GM19468 (cell line): ENCODE measurements at regions not wholly inside any gene's neighbourhood (a gene's known extent, or its start where the extent isn't known, plus 50 kb on each side); places are given as distances from the start of the nearest gene placed in this dataset.
"Not testable (repeated sequence)": the region's sequence is repeated elsewhere in the genome, so short reads cannot be mapped to it uniquely, and the experiment has no call there.

ENCODE experiments used
- ATAC-seq: cut with Tn5 transposase; IDR thresholded peaks from one replicate; pipeline ENCODE4 v1.9.1; 2021; ENCODE audit warnings: mild to moderate bottlenecking, moderate library complexity, moderate number of reproducible peaks; ENCODE audit not compliant: unreplicated experiment; ENCODE audit errors: extremely low read depth

DNA sequence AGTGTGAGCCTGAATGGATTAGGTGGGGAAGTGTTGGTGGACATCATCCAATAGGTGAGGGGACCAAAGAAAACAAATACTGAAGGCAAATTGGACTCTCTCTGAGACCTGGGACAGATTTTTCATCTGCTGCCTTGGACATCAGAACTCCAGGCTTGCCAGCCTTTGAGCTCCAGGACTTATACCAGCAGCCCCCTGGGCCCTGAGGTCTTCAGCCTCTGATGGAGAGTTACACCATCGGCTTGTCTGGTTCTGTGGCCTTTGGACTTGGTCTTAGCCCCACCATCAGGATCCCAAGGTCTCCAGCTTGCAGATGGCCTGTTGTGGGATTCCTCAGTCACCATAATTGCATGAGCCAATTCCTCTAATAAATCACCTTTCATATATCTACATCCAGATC lies 80.8 kb upstream of the SLC8A3 start:
- no peak for ATAC-seq

DNA sequence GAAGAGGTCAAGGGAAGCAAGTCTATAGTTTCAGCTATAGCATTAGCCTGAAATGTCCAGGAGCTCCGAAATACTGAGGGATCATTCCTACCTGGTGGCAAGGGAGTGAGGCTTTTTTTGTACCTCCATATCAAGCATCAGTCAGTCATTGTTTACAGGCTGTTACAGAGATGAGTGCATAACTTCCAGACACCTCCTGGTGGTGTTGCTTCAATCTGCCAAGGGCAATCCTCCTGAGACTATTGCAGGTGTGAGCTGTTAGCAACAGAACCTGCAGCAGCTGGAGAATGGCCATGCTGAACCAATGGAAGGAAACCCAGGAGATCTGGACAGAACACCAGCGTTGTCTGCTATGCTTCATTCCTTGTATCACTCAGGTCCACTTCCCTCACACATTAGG lies 80.0 kb upstream of the SLC8A3 start:
- no peak for ATAC-seq

DNA sequence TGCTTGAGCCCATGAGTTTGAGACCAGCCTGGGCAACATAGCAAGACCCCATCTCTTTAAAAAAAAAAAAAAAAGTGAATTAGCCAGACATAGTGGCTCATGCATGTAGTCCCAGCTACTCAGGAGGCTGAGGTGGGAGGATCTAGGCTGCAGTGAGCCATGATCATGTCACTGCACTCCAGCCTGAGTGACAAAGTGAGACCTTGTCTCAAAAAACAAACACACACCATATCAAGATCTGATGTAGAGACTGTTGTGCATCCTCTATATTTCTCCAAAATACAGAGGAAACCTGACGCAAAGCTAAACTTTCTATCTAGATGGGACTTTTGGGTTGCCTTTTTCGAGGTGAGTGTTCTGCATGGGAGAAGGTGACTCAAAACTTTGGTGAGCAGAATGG lies 77.4 kb upstream of the SLC8A3 start:
- ATAC-seq, result no peak

DNA sequence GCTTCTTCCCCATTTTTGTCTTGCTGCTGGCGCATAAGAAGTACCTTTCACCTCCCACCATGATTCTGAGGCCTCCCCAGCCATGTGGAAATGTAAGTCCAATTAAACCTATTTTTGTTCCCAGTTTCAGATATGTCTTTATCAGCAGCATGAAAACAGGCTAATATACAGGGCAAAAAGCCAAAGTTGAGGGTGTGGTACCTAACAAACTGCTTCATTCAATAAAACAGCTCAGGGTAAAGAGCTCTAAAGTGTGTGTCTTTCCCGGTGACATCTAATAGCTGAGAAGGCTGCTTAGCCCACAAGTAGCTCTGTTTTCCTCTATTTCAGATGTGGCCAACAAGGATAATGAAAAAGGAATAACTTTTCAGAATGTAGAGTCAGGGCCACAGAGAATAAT lies 76.7 kb upstream of the SLC8A3 start:
- no peak for ATAC-seq

DNA sequence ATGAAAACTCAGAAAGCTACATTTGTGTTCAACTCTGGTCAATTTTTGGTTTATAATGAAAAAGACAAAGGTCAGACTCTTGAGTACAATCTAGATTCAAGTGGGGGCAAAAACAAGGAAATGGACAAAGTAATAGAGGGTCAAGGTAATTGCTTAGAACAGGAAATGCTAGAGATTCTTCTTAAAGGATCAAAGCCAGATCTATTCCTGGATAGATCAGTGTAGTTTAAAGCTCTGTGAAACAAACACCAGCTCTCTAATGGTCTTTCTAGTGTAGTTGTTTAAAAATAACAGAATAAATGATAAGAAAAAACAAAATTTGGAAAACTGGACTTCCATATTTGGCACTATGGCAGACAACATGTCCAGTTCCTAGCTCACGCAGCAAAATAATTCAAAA lies 70.7 kb upstream of the SLC8A3 start:
- ATAC-seq, result no peak

DNA sequence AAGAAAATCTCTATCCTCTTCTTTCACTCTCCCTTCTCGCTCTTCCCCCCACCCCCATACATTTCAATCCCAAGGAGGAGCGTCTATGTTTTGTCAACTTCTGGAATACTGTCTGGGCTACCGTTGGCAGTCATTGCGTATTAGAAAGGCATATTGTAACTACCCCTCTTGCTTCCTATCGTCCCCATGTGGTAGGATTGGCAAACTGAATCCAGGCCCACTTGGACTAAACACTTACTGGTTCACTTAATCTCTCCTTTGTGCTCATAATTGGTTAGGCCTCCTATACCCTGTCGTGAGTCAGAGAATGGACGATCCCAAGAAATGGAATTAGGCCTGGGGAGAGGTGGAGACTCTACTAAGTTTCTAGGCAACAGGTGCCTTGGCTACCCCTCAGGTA lies 68.8 kb upstream of the SLC8A3 start:
- ATAC-seq, result no peak

DNA sequence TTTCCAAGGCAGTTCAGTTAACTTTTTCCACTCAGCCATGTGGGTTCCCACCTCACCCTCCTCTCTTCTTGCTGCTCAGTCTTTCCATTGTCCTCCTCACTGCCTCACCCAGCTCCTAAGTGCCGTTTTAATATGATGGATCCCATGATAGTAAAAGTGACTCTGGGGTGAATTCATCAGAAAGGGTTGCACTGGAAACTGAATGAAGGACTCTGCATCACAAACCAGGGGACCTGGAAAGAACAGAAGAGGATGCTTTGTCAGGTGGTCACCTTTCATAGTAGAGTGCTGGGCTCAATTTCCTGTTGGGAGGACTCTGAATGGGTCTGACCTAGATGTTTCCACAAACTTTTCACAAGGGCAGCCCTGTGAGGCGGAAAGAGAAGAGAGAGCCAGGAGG lies 67.8 kb upstream of the SLC8A3 start:
- ATAC-seq, result no peak

DNA sequence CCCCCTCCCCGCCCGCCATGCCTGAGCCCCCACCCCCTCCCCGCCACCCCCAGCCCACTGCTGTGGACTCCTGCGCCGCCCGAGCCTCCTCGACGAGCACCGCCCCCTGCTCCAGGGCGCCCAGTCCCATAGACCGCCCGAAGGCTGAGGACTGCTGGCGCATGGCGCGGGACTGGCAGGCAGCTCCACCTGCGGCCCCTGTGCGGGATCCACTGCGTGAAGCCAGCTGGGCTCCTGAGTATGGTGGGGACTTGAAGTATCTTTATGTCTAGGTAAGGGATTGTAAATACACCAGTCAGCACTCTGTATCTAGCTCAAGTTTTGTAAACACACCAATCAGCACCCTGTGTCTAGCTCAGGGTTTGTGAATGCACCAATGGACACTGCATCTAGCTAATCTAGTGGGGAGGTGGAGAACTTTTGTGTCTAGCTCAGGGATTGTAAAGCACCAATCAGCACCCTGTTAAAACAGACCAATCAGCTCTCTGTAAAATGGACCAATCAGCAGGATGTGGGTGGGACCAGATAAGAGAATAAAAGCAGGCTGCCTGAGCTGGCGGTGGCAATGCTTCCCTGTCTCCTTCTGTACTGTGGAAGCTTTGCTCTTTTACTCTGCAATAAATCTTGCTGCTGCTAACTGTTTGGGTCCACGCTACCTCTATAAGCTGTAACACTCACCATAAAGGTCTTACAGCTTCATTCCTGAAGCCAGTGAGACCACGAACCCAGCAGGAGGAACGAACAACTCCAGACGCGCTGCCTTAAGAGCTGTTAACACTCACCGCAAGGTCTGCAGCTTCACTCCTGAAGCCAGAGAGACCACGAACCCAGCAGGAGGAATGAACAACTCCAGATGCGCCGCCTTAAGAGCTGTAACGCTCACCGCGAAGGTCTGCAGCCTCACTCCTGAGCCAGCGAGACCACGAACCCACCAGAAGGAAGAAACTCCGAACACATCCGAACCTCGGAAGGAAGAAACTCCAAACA lies 66.6 kb upstream of the SLC8A3 start:
- not testable (repeated sequence) for ATAC-seq

DNA sequence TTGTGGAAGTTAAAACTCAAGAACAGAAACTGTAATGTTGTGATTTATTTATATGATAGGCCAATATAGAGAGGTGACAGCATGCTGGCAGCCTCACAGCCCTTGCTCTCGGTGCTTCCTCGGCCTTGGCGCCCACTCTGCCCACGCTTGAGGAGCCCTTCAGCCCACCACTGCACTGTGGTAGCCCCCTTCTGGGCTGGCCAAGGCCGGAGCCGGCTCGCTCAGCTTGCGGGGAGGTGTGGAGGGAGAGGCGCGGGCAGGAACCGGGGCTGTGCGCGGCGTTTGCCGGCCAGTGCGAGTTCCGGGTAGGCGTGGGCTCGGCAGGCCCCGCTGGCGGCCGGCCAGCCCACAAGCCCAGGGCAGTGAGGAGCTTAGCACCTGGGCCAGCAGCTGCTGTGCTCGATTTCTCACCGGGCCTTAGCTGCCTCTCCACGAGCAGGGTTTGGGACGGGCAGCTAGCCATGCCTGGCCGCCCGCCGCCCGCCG lies 65.8 kb upstream of the SLC8A3 start:
- ATAC-seq, result peak; percentile 40

DNA sequence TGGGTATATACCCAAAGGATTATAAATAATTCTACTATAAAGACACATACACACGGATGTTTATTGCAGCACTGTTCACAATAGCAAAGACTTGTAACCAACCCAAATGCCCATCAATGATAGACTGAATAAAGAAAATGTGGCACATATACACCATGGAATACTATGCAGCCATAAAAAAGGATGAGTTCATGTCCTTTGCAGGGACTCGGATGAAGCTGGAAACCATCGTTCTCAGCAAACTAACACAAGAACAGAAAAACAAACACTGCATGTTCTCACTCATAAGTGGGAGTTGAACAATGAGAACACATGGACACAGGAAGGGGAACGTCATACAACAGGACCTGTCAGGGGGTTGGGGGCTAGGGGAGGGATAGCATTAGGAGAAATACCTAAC lies 64.8 kb upstream of the SLC8A3 start:
- ATAC-seq, result not testable (repeated sequence)

DNA sequence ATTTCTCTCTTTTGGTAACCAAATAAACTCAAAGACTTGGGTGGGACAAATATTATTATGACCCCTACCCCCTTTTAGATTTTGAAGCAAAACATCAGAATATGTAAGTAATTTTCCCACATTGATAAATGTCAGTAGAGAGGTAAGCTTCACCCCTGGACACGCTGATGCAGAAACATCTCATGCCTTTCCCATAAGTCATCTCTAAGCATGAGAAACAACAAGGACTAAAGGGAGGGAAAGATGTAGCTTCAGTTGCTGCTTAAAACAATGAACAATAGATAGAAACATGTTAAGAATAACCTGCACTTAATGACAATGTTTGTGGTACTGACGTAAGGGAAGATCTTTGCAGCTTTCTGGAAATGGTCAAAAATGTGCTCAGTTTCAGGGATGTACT lies 56.3 kb upstream of the SLC8A3 start:
- ATAC-seq, result no peak

DNA sequence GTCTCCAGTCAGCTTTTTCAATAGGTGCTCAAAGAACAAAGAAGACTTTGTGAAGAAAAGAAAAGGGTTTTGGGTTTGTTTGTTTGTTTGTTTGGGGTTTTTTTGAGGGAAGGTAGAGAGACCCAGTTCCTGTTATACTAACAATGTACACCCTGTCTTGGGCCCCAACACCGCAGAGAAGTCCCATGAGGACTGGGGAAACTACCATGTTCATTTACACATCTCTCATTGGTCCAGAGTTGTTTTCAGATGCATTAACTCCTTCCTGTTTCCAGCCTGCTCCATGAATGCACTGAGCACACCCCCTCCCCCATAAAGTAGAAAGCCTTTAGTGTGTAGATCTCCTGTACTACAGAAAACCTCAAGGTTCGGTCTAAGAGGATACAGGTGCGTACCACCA lies 51.1 kb upstream of the SLC8A3 start:
- no peak for ATAC-seq

DNA sequence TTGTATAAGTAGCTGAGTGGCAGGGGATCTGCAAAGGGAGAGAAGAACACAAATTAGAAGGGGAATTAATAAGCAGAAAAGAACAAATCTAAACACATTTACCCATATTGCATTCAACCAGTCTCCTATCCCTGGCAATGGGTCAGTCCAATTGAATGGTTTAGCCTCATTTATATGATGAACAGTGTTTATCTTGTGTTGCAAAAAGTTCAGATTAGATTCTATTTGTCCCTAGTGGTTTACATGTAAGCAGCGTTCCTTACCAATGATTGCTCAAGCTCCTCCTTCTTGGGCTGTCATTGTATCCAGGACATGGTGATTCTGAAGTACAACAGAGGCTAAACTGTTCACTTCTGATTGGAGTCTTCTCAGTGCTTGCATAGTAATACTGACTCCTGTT lies 49.9 kb upstream of the SLC8A3 start:
- ATAC-seq, result not testable (repeated sequence)
